Brain pericyte (primary cell): ENCODE measurements at regions not wholly inside any gene's neighbourhood (a gene's known extent, or its start where the extent isn't known, plus 50 kb on each side); places are given as distances from the start of the nearest gene placed in this dataset.
"Not testable (repeated sequence)": the region's sequence is repeated elsewhere in the genome, so short reads cannot be mapped to it uniquely, and the experiment has no call there.

Source experiments
- DNase-seq: peaks from one replicate; pipeline ENCODE4 v3.0.0-alpha.2; 2012; ENCODE audit warnings: low read depth, low spot score

DNA sequence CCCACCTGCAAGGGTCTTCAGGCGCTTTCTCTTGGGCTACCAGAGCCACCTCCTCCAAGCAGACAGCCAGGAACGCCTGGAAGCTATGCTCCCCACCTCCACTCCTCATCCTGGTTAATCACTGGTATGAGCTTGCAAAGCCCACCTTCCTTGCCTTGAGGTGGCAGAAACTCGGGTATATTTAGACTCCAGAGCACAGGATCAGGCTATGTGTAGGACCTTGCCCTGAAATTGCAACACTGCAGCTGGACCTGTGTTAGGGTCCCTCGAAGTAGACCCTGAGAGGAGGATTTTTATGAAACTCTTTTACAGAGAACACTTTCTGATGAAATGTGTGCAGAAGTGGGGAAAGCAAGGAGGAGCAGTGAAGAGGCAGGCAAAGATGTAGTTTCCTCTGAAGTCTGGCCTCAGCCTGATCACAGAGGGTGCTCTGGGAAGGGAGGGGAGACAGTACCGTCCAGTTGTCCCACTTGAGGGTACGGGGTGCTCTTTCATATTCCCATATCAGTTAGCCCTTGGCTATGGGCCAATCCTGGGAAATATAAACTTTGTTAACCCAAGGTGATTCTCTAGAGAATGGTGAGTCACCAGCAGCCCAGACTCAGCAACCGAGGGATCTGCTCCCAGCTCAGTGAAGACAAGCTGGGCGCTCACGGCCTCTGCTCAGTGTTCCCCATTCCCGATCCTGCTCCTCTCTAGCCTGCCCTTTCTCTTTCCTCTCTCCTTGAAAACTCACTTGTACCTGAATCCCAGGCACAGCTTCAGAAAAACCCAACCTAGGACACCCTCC is 157.9 kb downstream of the UQCRFS1 start:
- DNase-seq = no peak

DNA sequence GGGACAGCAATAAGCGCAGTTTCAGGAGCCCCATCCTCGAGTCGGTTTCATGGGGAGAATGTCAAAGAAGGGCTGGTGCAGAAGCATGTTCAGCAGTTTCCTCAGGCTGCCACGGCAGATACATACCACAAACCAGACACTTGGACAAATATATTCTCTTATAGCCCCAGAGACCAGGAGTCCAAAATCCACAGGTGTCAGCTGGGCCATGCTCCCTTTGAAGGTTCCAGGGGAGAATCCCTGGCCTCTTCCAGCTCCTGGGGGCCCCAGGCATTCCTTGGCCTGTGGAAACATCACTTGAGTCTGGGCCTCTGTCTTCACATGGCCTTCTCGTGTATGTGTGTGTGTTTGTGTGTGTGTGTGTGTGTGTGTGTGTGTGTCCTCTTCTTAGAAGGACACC is 164.1 kb downstream of the UQCRFS1 start:
- no peak for DNase-seq

DNA sequence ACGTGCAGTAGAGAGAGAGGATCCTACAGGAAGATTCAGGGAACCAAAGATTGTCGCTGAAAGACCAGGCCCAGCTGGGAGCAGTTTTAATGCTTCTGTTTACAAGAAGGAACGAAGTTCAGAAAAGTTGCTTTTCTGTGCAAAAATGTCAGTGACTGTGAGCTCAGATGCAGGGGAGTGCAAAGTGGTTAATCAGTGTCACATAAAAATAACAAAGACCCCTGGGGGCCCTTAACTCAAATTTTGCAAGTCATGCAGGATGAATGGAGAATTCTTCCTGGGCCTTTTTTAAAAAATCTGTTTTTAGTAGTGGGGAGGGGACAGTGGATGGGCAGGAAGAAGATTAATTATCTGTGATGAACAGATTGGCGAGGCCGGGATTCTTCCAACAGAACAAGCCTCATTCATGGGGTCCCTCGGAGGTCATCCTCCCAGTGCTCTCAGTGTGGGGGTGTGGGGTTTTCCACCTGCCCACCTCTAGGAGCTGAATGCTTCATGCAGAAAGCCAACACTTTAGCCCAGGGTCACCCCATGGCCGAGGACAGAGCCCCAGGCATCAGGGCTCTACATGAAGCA is 167.2 kb downstream of the UQCRFS1 start:
- DNase-seq = no peak

DNA sequence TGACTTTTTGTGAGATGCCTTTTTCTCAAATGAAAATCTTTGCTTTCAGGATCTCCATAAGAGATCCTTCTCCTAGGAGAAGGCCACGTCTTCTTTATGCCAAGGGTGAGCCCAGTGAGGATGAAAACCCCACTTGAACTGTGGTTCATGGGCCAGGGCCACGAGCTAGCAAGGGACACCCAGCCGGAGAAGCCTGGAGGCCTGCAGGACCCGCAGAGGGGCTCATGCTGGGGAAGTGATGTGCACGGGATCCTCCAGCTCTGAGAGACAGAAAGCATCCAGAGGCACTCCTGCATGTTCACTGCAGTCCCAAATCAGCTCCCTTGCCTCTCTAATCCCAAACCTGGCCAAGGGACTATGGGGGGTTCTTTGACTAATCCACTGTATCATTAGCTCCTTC is 168.9 kb downstream of the UQCRFS1 start:
- DNase-seq = no peak

DNA sequence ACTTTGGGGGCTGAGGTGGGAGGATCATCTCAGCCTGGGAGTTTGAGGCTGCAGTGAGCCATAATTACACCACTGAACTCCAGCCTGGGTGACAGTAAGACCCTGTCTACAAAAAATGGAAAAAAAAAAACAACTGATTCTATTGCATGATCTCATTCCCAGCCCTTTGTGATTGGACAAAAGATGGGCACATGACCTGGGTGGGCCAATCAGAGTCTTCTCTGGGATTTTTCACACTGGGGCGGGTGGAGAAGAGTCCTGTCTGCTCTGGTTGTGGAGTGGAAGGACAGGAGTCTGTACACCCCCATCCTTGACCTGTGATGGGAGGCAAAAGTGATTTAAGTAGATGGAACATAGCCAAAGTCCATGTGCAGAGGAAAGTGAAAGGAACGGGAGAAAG is 170.5 kb downstream of the UQCRFS1 start:
- no peak for DNase-seq

DNA sequence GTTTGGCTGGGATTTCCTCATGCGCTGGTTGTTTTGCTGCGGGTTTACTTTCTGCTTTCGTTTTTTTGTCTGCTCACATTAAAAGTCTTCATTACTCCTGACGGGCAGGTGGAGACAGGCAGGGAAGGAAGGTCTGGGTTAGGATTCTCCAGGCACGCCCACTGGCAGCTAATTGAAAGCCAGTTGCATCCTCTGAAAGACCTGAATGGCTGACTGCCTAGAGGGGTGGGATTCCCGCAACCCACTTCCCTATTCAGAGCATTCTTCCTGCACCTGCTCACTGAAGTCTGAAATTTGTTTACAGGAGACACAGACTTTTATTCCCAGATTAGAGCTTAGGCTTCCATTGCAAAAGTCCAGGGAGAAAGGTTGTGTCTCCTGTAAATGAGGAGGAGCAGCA is 172.0 kb downstream of the UQCRFS1 start:
- no peak for DNase-seq

DNA sequence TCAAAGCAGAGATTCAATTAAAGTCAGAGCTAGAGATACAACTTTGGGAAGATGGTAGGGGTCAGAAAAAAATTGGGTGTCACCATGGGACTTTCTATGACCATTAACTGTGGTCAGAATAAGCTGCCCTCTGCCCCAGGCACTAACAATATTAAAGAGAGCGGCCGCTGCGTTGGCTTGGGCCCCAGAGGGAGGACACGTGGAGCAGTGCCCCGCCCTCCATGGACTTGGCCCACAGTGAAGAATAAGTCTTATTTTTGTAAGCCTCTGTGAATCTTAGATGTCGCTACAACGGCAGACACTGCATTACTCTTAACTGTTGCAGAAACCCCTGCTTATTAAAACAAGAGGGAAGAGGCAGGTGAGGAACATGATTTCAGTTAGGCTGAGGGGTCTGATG is 172.7 kb downstream of the UQCRFS1 start:
- no peak for DNase-seq

DNA sequence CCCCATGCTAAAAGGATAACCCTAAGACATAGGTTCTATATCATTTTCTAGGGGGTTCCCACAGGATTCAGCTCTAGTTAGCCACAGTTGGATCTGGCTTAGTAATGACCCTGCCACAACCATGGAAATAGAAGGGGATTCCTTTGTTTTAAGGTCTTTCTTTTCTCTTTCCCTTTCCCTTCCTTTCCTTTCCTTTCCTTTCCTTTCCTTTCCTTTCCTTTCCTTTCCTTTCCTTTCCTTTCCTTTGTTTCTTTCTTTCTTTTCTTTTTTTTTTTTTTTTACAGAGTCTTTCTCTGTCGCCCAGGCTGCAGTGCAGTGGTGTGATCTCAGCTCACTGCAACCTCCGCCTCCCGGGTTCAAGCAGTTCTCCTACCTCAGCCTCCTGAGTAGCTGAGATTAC is 173.9 kb downstream of the UQCRFS1 start:
- not testable (repeated sequence) for DNase-seq

DNA sequence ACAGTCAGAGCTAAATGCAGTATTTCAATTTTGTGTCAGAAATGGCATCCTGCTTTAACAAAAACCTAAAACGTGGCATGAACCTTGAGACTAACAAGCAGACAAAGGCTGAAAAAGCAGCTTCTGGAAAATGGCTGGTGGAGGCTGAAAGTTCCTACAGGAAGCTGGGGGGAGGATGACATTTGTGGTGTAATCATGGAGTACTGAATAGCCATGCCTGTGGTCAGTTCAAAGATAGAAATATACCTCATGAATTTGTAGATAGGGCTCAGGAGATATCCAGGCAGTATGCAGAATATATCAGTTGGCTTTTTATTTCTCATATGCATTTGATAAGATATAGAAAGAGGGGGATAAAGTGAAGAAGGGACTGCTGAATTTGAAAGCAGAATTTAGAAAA is 181.7 kb downstream of the UQCRFS1 start:
- no peak for DNase-seq

DNA sequence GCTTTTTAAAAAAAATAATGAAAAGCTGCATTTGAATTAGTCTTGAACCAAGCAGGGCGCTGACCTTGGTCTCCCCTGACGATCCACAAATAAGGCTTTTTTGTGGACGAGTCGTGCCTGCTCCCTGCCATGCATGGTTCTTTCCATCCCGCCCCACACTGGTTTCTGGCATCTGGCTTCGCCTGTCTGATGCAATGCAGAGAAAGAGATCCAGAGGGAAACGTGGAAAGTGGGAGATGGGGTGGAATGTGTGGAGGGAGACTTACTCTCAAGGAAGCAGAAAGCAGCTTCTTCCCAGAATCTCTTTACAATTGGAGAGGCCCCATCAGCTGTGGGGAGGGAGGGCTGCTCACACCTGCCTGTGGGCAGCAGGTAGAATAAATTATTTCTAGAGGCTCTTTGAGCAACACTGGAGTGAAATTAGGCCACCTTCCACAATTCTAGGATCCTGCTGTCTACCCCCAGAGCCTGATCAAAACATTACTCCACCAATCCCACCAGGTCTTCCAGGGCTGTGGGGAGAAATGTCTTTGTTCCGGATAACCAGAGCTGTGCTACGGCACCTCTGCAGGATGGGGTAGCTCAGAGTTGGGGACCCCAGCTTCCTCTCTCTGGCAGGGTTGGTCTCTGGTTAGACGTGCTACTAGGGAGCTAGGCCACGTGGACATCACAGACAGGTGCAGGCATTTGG is 183.5 kb downstream of the UQCRFS1 start:
- no peak for DNase-seq

DNA sequence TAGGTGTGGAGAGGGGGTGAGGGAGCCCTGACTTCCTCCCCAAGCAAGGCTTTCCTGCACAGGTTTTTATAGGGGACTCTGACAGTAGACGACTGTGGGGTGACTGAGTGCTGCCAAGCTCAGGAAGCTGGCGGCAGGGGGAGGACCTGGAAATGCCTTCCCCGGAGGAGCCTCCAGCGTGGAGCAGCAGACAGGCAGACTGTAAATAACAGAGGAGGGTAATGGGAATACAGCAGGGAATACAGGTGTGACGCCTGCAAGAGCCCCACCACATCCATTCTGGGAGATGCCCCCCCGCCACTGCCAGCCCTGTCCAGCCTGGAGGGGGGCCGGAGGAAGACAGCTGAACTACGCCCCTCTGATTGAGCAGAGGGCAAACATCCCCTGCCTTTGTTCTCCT is 190.4 kb downstream of the UQCRFS1 start:
- no peak for DNase-seq

DNA sequence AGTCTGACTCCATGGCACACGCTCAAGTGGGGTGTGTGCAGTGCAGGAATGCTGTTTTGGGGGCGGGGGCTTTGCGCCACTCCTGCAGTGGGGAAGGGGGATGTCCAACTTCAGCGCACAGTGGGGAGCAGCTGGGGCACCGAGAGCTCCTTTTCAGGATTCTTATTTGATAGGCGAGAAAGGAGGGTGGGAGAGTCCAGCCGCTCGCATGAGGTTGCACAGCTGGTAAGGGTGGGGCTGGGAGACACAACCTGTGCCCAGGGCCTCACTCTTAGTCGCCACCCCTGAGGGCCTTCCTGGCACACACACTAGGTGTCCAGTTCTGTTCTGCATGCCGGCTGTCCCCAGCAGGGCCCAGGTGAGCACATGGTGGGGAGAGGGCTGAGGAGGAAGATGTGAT is 190.8 kb downstream of the UQCRFS1 start:
- DNase-seq = no peak

DNA sequence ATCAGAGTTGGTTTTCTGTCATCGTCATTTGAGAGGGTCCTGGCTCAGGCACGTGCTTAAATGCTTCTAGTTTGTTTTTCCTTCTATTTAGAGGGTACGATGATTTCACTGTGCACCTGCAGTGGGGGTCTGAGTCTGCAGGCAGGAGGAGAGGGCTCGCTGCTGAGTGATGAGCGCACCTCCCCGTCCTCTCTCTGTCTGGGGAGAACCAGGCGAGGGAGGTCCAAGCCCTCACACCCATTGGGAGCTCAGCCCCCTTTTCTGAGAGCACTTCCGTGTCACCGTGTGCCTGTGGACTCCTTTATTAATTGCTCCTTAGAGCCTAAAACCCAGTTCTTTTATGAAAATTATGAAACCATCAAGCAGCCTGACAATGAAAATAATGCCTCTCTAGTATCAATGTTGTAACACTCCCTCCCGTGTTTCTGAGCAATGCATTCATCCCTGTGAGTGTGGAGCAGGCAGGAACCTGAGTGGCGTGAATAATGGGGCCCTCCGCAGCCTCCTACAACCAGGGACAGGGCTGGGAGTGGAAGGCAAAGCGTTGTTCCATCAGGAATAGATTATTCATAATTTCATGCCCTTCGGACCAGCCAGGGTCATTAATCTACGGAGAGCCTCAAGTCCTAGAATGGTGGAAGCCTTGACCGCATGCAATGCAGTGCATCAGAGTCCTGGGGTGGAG is 191.6 kb downstream of the UQCRFS1 start:
- no peak for DNase-seq

DNA sequence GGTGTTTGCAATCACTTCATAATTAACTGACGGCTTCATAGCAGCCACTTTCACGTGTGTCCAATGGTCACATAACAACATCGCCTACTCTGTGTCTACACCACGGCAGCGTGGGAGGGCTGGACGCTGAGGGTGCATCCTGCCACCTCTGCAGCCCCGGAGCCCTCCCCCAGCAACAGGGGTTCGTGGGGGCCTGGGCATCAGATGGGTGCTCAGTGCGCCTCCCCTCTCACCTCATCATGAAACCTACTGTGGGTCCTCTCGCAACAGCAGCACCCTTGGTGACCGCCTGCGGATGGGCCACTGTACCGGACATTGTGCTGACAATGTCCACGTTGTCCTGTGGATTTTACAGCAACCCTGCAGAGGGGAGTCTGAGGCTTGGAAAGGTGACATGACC is 193.5 kb downstream of the UQCRFS1 start:
- no peak for DNase-seq

DNA sequence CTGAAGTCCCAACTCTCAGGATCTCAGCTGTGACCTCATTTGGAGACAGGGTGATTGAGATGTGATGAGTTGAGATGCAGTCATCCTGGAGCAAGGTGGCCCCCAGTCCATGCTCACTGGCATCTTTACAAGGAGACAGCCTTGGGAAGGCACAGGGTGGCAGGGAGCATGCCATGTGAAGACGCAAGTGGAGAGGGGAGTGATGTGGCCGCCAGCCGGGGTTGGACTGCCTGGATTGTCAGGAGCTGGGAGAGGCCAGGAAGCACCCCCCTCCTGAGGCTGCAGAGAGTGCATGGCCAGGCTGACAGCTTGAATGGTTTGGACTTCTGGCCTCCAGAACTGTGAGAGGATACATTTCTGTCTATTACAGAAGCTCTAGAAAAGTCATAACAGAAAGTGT is 194.4 kb downstream of the UQCRFS1 start:
- no peak for DNase-seq

DNA sequence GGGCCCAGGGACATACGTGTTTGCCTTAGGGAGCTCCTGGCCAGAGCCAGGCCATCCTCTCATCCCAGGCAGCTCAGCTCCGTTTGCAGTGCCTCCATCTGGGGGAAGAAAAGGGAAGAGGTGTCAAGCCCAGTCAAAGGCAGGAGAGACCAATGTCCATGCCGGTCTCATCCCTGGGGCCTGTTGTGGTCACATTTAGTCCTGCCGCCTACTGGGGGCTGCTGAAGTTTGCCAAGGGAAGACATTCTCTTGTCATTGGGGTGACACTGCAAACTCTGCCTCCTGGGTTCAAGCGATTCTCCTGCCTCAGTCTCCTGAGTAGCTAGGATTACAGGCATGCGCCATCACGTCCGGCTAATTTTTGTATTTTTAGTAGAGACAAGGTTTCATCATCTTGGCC is 195.2 kb downstream of the UQCRFS1 start:
- no peak for DNase-seq

DNA sequence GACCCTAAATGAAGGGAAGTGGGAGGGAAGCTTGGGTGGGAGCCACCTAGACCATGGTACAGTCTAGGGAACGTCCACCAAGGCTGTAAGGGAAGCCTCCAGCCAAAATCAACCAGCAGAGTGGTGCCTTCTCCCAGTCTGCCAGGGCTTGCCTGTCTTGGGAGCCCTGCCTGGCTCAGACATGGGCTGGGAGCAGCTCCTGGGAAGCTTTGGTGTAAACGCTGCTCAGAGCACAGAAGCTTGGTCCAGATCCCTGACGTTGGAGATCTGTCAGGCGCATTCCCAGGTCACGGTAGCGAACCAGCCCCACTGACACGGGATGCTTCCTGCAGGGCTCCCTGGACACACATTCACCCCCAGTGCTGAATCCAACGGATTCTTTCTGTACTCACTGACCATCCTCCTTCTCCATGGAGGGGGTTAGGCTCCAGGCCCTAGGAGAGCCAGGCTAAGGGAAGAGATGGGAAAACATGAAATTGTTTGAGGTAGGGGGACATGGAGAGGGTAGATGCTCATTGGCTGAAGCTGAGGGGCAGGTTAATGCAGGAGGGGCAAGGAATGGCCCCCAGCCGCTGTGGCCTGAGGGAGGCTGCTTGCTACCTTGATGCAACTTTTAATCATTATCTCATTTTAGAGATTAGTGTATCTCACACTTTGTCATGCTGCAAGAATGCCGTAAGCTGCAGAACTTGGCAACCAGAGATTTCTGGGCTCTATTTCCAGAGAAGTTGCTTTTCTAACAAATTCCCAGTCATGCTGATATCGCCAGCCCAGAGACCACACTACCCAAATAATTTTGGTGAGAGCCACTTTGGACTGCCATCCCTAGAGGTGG is 195.8 kb downstream of the UQCRFS1 start:
- no peak for DNase-seq

DNA sequence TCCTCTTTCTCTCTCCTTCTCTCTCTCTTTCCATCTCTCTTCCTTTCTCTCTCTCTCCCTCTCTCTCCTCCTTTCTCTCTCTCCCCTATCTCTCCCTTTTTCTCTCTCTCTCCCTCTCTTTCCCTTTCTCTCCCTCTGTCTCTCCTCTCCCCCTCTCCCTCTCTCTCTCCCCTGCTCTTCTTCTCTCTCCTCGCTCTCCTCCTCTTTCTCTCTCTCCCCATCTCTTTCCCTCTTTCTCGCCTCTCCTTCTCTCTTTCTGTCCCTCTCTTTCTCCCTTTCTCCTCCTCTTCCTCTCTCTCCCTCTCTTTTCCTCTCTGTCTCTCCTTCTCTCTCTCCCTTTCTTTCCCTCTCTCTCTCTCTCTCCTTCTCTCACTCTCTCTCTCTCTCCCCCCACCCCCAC is 196.6 kb downstream of the UQCRFS1 start:
- DNase-seq = no peak

DNA sequence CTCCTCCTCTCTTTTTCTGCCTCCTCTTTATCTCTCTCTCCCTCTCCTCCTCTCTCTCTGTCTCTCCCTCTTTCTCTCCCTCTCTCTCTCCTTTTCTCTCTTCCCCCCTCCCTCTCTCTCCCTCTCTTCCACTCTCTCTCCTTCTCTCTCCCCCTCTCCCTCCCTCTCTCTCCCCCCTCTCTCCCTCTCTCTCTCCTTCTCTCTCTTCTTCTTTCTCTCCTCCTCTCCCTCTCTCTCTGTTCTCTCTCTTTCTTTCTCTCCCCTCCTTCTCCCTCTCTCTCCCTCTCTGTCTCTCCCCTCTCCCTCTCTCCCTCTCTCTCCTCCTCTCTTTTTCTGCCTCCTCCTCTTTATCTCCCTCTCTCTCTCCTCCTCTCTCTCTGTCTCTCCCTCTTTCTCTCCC is 197.4 kb downstream of the UQCRFS1 start:
- no peak for DNase-seq

DNA sequence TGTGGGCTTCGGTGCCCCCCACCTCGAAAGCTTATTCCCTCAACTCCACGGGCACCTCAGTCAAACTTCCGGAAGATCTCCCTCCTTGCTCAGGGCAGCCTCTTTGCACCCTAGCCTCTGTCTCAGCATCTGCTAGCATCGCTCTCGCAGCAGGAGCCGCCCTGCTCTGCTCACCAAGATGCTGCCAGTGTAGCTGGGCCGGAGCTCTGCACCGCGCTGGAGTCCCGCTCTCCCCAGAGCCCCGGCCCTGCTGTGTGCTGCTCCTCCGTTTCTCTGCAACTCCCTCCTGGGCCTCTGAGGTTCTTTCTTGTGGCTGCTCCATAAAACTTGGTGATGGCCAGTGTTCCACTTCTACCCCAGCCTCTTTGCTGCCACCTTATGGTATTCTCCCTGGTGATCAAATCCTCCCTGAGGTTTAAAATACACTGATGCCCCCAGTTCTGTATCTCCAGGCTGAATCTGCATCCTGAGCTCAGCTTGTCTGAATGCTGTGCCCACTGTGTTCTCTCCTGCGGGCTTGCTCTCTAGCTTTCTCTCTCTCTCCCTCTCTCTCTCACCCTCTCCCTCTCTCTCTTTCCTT is 198.0 kb downstream of the UQCRFS1 start:
- no peak for DNase-seq

DNA sequence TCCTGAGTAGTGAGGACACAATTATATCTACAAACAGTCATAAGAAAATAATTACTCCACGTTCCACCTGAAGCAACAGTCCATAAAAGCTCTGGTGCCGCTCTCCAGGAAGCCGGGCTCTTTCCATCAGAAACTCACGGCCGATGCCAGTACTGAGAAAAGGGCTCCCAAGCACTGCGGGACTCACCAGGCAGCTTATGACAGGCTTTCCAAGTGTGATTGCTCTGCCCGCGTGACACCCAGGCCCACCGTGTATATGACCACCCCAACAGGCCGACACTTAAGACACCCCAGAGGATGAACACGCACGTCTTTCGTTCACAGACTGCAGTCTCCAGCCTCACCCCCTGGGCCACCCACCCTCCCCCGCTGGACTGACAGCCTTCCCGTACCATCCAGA is 199.0 kb downstream of the UQCRFS1 start:
- DNase-seq = no peak
